H1 (cell line): ENCODE measurements at regions not wholly inside any gene's neighbourhood (a gene's known extent, or its start where the extent isn't known, plus 50 kb on each side); places are given as distances from the start of the nearest gene placed in this dataset.

Source experiments
- BACH1 ChIP-seq: IDR thresholded peaks from 2 replicates; pipeline ENCODE4 v1.6.1; 2012; ENCODE audit warnings: low read length, improper control_type of control experiment
- HDAC2 ChIP-seq, 2 experiments: fragments of 300-600 bp in 1 of 2; sonication (generic) in 1 of 2; IDR thresholded peaks; 2 replicates each; pipeline ENCODE4 v1.6.1; 2011 to 2012; ENCODE audit warnings: low read depth in 2 of 2, low read length in 2 of 2, mild to moderate bottlenecking in 2 of 2, moderate library complexity in 2 of 2, borderline replicate concordance in 1 of 2, inconsistent platforms in 1 of 2
- HDAC6 ChIP-seq: IDR thresholded peaks from one replicate; pipeline ENCODE4 v1.7.1; 2012; ENCODE audit warnings: low read depth, mild to moderate bottlenecking, inconsistent platforms, low read length, moderate library complexity
- NANOG ChIP-seq: IDR thresholded peaks from 2 replicates; pipeline ENCODE4 v1.6.1; 2011; ENCODE audit warnings: low read length, low read depth, mild to moderate bottlenecking, inconsistent platforms; ENCODE audit not compliant: insufficient read depth, poor library complexity, severe bottlenecking
- NRF1 ChIP-seq: IDR thresholded peaks from 2 replicates; pipeline ENCODE4 v1.6.1; 2011; ENCODE audit warnings: mild to moderate bottlenecking, low read depth, low read length, improper control_type of control experiment
- TF ChIP-seq, protein P1 (sequence below): IDR thresholded peaks from 2 replicates; pipeline ENCODE4 v1.6.1; 2012; ENCODE audit warnings: low read length, inconsistent platforms

DNA sequence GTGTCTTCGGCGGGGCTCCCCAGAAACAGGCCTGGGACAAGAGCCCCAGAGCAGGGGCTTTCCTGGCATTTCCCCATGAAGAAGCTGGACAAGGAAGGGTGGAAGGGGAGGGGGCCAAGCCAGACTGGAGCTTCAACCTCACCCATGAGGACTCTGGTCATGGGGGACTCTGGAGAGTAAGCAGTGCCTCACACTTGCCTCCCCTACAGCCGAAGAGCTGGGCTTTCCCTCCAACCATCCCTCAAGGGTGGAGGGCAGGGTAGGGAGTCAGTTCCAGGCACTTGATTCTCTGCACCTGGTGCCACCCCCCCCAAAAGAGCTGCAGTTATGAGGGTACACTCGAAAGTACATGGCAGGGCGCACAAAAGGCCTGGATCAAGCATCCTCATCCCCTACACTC, 246.6 kb downstream of the TFCP2L1 start (continued):
- no peak for TF ChIP-seq NANOG
- TF ChIP-seq, protein P1, sequence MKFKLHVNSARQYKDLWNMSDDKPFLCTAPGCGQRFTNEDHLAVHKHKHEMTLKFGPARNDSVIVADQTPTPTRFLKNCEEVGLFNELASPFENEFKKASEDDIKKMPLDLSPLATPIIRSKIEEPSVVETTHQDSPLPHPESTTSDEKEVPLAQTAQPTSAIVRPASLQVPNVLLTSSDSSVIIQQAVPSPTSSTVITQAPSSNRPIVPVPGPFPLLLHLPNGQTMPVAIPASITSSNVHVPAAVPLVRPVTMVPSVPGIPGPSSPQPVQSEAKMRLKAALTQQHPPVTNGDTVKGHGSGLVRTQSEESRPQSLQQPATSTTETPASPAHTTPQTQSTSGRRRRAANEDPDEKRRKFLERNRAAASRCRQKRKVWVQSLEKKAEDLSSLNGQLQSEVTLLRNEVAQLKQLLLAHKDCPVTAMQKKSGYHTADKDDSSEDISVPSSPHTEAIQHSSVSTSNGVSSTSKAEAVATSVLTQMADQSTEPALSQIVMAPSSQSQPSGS: no peak
- no peak for TF ChIP-seq HDAC2 (IDR thresholded peaks at IDR 0.05; ENCODE audit: borderline replicate concordance in 1 of 2, low read depth in 2 of 2, low read length in 2 of 2)
- TF ChIP-seq HDAC6: no peak
- TF ChIP-seq NRF1: no peak
- no peak for TF ChIP-seq BACH1
